ENCODE measurements at regions not wholly inside any gene's neighbourhood (a gene's known extent, or its start where the extent isn't known, plus 50 kb on each side); places are given as distances from the start of the nearest gene placed in this dataset.

DNA sequence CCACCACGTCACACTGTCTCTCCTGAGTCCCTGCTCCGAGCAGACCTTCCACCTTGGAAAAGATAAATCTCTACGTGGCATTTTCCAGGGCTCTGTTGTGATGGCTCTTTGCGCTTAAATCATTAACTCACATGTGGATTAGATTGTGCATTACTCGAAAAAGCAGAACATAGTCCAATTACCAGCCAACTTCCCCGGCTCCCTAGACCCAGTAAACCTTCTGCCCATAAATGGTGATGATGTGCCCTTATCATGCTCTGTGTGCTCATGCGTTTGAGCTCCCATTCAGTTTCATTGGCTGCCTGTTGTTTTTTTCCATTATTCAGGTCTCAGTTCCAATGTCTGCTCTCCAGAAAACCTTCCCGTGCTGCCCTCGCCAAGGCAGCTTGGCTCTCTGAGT lies 471.2 kb downstream of the GLRX3 start:
- no peak overlapping the region for H3K4me3 ChIP-seq (ENCODE audit: low read length)
- TF ChIP-seq, protein P1, sequence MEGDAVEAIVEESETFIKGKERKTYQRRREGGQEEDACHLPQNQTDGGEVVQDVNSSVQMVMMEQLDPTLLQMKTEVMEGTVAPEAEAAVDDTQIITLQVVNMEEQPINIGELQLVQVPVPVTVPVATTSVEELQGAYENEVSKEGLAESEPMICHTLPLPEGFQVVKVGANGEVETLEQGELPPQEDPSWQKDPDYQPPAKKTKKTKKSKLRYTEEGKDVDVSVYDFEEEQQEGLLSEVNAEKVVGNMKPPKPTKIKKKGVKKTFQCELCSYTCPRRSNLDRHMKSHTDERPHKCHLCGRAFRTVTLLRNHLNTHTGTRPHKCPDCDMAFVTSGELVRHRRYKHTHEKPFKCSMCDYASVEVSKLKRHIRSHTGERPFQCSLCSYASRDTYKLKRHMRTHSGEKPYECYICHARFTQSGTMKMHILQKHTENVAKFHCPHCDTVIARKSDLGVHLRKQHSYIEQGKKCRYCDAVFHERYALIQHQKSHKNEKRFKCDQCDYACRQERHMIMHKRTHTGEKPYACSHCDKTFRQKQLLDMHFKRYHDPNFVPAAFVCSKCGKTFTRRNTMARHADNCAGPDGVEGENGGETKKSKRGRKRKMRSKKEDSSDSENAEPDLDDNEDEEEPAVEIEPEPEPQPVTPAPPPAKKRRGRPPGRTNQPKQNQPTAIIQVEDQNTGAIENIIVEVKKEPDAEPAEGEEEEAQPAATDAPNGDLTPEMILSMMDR (IDR thresholded peaks at IDR 0.05; ENCODE audit: insufficient read depth, low read depth, low read length, missing control alignments) = no peak
- no peak for DNase-seq (ENCODE audit: low read depth)

DNA sequence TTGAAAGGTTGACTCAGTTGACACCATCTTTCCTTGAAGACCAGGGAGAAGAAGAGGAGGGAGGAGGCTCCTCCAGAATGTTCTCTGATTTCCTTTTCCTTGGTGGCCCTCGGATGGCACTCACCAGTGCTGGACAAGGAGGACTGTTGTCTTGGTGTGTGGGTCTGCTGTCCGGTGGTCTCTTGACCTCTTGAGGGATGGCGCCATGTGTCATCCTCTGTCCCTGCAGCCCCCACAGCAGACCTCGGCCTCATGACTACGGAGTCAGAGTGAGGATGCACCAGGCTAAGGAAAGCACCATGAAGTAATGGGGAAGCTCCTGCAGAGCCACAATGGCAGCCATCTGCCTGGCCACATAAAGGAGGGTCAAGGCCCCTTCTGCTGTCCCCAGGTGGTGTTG lies 475.0 kb downstream of the GLRX3 start:
- no peak overlapping the region for H3K4me3 ChIP-seq (ENCODE audit: low read length)
- DNase-seq (ENCODE audit: low read depth) = no peak
- TF ChIP-seq, protein P1 (IDR thresholded peaks at IDR 0.05; ENCODE audit: insufficient read depth, low read depth, low read length, missing control alignments) = no peak

DNA sequence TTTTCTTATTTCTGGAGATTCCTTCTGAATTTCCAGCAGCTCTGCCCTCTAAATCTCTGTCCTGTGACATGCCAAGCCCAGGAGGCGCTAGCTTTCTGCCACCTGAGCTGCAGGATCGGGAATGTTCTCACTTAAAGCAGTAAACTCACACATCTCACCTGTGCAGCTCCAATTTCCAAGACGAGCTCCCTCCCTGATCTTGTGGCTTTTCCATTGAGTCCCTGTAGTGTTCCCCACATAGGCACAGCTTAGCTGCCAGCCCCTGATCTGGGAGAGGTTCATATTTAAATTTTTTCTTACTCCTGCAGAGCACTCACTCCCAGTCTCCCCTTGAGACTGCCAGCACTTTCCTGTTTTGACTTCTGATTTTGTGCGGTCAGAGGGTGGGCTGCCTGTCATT lies 479.3 kb downstream of the GLRX3 start:
- TF ChIP-seq, protein P1 (IDR thresholded peaks at IDR 0.05; ENCODE audit: insufficient read depth, low read depth, low read length, missing control alignments) = no peak
- DNase-seq (ENCODE audit: low read depth) = no peak
- H3K4me3 ChIP-seq (ENCODE audit: low read length) = no peak overlapping the region

DNA sequence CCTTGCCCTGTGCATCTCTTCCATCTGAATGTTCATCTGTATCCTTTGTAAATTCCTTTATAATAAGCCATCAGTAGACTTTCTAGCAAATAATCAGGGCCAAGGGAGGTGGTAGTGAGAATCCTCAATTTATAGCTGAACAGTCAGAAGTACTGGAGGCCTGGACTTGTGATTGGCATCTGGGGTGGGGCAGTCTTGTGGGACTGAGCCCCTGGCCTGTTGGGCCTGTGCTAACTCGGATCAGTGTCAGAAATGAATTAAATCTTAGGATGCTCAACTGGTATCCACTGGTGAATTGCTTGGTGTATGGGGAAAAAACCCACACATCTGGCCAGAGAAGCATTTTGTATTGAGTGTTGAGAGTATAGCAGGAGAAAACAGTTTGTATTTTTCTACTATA lies 481.8 kb downstream of the GLRX3 start:
- DNase-seq (ENCODE audit: low read depth) = no peak
- TF ChIP-seq, protein P1 (IDR thresholded peaks at IDR 0.05; ENCODE audit: insufficient read depth, low read depth, low read length, missing control alignments) = no peak
- no peak overlapping the region for H3K4me3 ChIP-seq (ENCODE audit: low read length)

DNA sequence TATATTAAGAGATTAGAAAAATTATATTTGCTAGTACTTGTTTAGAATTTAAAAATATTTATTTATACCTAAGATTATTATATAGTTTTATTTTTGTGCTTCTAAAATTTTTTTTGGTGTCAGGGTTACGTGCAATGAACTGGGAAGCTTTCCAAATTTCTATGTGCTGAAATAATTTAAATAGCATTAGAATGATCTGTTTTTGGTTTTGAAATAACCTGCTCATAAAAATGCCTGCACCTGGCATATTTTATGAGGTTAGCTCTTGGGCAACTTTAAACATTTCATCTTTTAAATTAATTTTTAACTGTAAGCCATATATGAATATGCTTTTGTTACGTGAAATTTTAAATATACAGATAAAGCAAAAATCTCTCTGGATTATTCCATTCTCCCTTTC lies 482.5 kb downstream of the GLRX3 start:
- no peak for DNase-seq (ENCODE audit: low read depth)
- TF ChIP-seq, protein P1 (IDR thresholded peaks at IDR 0.05; ENCODE audit: insufficient read depth, low read depth, low read length, missing control alignments) = no peak
- H3K4me3 ChIP-seq (ENCODE audit: low read length) = no peak overlapping the region

DNA sequence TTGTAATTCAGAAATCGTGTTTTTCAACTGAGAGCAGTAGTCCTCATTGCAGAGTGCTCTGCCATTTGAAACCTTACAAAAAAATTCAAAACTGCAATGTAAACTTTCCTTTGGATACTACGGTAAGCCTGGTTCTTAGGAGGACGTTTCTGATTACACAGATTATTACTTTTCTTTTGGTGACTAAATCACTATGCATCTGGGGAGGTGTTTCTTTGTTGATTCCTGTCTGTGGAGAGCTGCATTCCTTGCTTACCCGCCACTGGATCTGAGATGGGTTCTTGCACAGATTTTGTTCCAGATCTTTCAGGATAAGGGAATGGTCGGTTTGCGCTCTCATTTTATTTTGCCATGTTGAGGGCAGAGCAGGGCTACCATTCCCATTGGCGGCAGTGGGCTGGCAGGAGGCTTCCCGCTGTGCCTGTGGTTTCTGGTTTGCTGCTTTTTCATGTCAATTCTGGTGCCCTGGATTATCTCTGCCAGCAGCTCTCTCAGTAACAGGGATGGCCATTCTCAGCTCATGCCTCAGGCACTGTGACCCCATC lies 485.1 kb downstream of the GLRX3 start:
- DNase-seq (ENCODE audit: low read depth) = no peak
- TF ChIP-seq, protein P1 (IDR thresholded peaks at IDR 0.05; ENCODE audit: insufficient read depth, low read depth, low read length, missing control alignments) = no peak
- H3K4me3 ChIP-seq (ENCODE audit: low read length) = no peak overlapping the region

DNA sequence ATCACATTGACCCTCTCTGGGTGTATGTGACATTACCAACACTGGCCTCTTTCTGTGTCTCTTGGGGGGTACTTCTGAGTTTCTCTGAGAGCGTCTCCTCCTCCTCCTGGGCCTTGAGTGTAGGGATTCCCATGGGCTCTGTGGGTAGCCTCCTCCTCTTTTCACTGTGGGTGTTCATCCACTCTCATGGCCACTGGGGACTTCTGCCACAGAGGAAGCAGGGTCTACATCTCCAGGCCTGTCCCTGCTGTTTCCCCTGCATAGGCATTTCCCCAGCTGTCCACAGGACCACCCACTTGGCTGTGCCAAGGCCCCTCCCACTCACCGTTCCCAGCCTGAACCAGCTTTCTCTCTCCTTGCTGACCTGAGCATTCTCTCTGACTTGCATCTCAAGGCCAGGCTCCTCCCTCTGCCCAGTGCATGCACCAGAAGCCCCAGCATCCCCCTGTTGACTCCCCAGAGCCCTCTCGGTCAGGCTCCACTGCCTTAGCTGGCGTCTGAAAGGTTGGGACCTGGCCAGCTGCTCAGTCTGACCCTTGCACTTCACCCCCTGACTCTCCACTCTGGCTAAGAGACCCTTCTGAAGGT lies 487.6 kb downstream of the GLRX3 start:
- TF ChIP-seq, protein P1 (IDR thresholded peaks at IDR 0.05; ENCODE audit: insufficient read depth, low read depth, low read length, missing control alignments) = no peak
- H3K4me3 ChIP-seq (ENCODE audit: low read length) = no peak overlapping the region
- no peak for DNase-seq (ENCODE audit: low read depth)

Data from epithelial cell of esophagus (primary cell).